ENCODE measurements at regions not wholly inside any gene's neighbourhood (a gene's known extent, or its start where the extent isn't known, plus 50 kb on each side); places are given as distances from the start of the nearest gene placed in this dataset.

DNA sequence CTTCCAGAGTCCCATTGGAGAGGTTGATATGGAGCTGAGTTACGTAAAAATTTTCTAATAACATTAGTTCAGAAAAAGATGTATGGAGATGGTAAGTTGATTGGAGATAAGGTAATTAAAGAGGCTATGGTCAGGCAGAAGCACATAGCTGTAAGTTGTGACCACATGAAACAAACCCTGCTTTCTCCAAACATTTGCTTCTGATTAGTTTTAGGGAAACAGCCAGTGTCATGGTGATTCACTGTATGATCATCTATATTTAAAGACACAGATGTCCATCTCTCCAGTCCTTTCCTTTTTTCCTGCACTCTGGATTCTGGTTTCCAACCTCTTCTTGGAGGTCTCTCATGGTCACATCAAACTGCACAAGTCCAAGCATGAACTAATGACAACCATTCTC lies 1550.8 kb upstream of the PIK3C3 start:
- TF ChIP-seq, protein P1, sequence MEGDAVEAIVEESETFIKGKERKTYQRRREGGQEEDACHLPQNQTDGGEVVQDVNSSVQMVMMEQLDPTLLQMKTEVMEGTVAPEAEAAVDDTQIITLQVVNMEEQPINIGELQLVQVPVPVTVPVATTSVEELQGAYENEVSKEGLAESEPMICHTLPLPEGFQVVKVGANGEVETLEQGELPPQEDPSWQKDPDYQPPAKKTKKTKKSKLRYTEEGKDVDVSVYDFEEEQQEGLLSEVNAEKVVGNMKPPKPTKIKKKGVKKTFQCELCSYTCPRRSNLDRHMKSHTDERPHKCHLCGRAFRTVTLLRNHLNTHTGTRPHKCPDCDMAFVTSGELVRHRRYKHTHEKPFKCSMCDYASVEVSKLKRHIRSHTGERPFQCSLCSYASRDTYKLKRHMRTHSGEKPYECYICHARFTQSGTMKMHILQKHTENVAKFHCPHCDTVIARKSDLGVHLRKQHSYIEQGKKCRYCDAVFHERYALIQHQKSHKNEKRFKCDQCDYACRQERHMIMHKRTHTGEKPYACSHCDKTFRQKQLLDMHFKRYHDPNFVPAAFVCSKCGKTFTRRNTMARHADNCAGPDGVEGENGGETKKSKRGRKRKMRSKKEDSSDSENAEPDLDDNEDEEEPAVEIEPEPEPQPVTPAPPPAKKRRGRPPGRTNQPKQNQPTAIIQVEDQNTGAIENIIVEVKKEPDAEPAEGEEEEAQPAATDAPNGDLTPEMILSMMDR (IDR thresholded peaks at IDR 0.05), result no peak
- no peak for TF ChIP-seq POLR2A (IDR thresholded peaks at IDR 0.05)
- TF ChIP-seq EP300 (IDR thresholded peaks at IDR 0.05), result no peak
- no peak for TF ChIP-seq POLR2AphosphoS5 (IDR thresholded peaks at IDR 0.05)

Measured in sigmoid colon (tissue), 4 donors.